Adipocyte (in vitro differentiated cells): ENCODE measurements at regions not wholly inside any gene's neighbourhood (a gene's known extent, or its start where the extent isn't known, plus 50 kb on each side); places are given as distances from the start of the nearest gene placed in this dataset.

ENCODE experiments used
- DNase-seq: peaks from one replicate; pipeline ENCODE4 v3.0.0-alpha.2; 2015; ENCODE audit warnings: low read depth
- H3K27me3 ChIP-seq: replicated peaks from 2 replicates; pipeline ENCODE4 v1.7.0; 2013; ENCODE audit warnings: mild to moderate bottlenecking, low read length, moderate library complexity; ENCODE audit not compliant: control insufficient read depth, insufficient read depth
- H3K36me3 ChIP-seq: 2 replicates; pipeline ENCODE4 v1.7.0; 2013; ENCODE audit warnings: low read length, mild to moderate bottlenecking, moderate library complexity; ENCODE audit not compliant: control insufficient read depth, insufficient read depth, severe bottlenecking
- H3K4me1 ChIP-seq: 2 replicates; pipeline ENCODE4 v1.7.0; 2013; ENCODE audit warnings: mild to moderate bottlenecking, low read length, moderate library complexity; ENCODE audit not compliant: control insufficient read depth, insufficient read depth
- H3K4me3 ChIP-seq: 2 replicates; pipeline ENCODE4 v1.7.0; 2013; ENCODE audit warnings: mild to moderate bottlenecking, low read length, moderate library complexity
- H3K9ac ChIP-seq: 2 replicates; pipeline ENCODE4 v1.7.0; 2013; ENCODE audit warnings: mild to moderate bottlenecking, low read length, moderate library complexity
- H3K9me3 ChIP-seq: 2 replicates; pipeline ENCODE4 v1.7.0; 2013; ENCODE audit warnings: mild to moderate bottlenecking, low read length, moderate library complexity; ENCODE audit not compliant: control insufficient read depth

DNA sequence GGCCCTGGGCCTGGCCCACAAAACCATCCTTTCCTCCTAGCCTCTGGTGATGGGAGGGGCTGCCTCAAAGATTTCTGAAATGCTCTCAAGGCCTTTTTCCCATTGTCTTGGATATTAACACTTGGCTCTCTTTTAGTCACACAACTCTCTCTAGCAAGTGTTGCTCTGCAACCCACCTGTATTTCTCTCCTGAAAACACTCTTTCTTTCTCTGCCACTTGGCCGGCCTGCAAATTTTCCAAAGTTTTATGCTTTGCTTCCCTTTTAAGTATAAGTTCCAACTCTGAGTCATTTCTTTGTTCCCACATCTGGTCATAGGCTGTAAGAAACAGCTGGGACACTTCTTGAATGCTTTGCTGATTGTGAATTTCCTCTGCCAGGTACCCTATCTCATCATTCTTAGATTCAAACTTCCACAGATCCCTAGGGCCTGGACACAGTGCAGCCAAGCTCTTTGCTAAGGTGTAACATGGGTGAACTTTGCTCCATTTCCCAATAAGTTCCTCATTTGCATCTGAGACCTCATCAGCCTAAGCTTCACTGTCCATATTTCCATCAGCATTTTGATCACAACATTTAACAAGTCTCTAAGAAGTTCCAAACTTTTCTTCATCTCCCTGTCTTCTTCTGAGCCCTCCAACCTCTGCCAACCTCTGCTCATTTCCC is 93.8 kb downstream of the TRIM29 start:
- no peak for DNase-seq
- Histone ChIP-seq H3K27me3 (peaks cover 32% of the 10 kb centered on the region), H3K4me1 (no peaks in the 10 kb centered on the region), H3K9ac (no peak overlapping the region), H3K4me3 (no peak overlapping the region), H3K36me3 (no peaks in the 10 kb centered on the region), H3K9me3 (peaks cover 37% of the 10 kb centered on the region)

DNA sequence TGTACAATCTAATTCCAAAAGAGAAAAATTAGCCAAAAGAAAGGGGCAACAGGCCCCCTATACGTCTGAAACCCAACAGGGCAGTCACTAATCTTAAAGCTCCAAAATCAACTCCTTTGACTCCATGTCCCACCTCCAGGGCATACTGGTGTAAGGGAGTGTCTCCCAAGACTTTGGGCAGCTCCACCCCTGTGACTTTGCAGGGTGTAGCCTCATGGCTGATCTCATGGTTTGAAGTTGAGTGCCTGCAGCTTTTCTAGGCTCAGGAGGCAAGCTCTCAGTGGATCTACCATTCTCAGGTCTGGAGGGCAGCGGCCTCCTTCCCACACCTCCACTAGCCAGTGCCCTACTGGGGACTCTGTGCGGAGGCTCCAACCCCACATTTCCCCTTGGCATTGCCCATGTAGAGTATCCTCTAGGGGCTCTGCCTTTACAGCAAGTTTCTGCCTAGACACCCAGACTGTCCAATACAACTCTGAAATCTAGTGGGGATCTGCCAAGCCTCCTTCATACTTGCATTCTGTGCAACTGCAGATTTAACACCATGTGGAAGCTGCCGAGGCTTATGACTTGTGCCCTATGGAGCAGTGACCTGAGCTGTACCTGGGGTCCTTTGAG is 94.5 kb downstream of the TRIM29 start:
- Histone ChIP-seq H3K9ac (no peak overlapping the region), H3K9me3 (peaks cover 37% of the 10 kb centered on the region), H3K36me3 (no peaks in the 10 kb centered on the region), H3K4me3 (no peak overlapping the region), H3K27me3 (peaks cover 37% of the 10 kb centered on the region), H3K4me1 (no peaks in the 10 kb centered on the region)
- DNase-seq = no peak

DNA sequence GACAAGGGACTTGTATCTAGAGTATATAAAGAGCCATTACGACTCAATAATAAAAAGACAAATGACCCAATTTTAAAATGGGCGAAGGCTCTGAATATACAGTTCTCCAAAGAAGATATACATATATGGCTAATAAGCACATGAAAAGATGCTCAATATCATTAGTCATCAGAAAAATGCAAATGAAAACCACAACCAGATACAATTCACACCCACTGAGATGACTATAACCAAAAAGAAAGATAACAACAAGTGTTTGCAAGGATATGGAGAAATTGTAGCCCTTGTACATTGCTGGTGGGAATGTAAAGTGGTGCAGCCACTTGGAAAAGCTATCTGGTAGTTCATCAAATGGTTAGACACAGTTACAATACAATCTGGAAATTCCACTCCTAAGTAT is 96.3 kb downstream of the TRIM29 start:
- no peak overlapping the region for H3K9ac ChIP-seq
- DNase-seq = no peak
- peaks cover 50% of the 10 kb centered on the region for H3K27me3 ChIP-seq
- H3K36me3 ChIP-seq = no peaks in the 10 kb centered on the region
- no peaks in the 10 kb centered on the region for H3K4me1 ChIP-seq
- no peak overlapping the region for H3K4me3 ChIP-seq
- H3K9me3 ChIP-seq = peaks cover 30% of the 10 kb centered on the region

GRCh38 chr11:120040151-120040840 is 97.6 kb downstream of the TRIM29 start:
- Histone ChIP-seq H3K9ac (no peak overlapping the region), H3K27me3 (peaks cover 50% of the 10 kb centered on the region), H3K4me1 (no peaks in the 10 kb centered on the region), H3K36me3 (no peaks in the 10 kb centered on the region), H3K9me3 (peaks cover 30% of the 10 kb centered on the region), H3K4me3 (no peak overlapping the region)
- no peak for DNase-seq

DNA sequence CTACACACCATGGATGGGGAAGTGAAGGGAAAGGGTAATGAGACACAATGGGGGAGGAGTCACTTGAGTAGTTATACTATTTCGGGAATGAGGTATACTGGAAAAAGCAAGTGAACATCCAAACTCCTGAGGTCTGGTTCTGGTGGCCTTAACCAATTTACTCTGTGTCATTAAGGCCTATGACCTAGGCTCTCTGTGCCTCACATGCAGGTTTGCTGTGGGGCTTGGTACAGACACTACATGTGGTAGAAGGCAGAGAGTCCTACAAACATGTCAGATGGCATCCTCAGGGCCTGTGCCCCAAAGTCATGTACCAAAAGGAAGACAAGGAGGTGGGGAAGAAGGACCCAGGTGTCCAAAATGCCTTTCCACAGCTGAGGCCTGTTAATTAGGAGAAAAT is 98.9 kb downstream of the TRIM29 start:
- peaks cover 46% of the 10 kb centered on the region for H3K27me3 ChIP-seq
- H3K4me1 ChIP-seq = no peaks in the 10 kb centered on the region
- peaks cover 28% of the 10 kb centered on the region for H3K9me3 ChIP-seq
- H3K4me3 ChIP-seq = no peak overlapping the region
- H3K36me3 ChIP-seq = no peaks in the 10 kb centered on the region
- DNase-seq = no peak
- H3K9ac ChIP-seq = no peak overlapping the region

DNA sequence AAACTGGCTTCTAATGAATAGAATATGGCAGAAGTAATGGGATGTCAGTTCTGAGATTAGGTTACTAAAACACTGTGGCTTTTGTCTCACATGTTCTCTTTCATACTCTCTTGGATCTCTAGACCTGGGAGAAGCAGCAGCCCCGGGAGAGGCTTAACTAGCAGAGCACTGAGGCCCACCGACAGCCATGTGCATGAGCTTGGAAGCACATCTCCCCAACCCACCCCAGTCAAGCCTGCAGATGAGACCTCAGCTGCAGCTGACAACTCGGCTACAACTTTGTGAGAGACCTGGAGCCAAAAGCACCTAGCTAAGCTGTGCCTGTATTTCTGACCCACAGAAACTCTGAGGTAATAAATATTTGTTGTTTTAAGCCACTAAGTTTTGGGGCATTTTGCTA is 100.8 kb downstream of the TRIM29 start:
- peaks cover 50% of the 10 kb centered on the region for H3K27me3 ChIP-seq

GRCh38 chr11:120035756-120036155 is 102.2 kb downstream of the TRIM29 start:
- no peaks in the 10 kb centered on the region for H3K36me3 ChIP-seq
- no peak overlapping the region for H3K4me3 ChIP-seq
- peaks cover 54% of the 10 kb centered on the region for H3K27me3 ChIP-seq
- DNase-seq = no peak
- H3K9ac ChIP-seq = no peak overlapping the region
- H3K9me3 ChIP-seq = peaks cover 20% of the 10 kb centered on the region
- H3K4me1 ChIP-seq = no peaks in the 10 kb centered on the region

More for the DNA sequence above, 100.8 kb downstream of the TRIM29 start:
- DNase-seq = no peak
- Histone ChIP-seq H3K4me1 (no peaks in the 10 kb centered on the region), H3K36me3 (no peaks in the 10 kb centered on the region), H3K4me3 (no peak overlapping the region), H3K9ac (no peak overlapping the region), H3K9me3 (peaks cover 28% of the 10 kb centered on the region)

DNA sequence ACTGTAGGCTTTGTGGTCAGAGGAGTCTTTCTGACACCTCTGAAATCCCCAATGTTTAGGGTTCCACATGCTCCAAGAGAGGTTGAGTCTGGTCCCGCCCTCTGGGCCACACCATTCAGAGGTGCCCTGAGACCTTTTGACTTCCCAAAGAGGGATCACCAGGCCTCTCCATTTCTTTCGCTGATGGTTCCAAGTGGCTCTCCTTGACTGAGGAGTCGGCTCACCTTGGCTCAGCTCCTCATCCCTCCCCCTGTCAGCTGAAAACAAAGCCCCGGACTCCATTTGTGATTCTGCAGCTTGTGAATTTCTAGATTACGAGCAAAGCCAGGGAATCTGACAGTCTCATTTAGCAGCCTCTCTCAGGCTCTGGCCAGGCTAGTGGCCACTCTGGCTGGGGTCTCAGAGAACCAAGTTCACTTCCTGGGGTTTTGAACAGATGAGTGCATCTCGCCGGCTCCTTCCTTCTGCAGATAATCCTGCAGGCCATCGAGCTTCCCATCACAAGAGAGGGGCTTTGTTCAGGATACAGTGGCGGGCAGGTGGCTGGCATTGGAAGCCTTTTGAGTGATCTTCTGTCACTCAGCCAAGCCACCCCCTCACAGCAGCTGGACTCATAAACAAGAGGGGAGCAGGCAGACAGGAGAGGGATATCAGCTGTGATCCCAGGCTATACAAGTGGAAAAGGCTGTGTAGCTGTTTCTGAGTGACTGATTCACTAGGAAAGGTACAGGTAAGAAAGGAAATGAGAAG is 102.9 kb downstream of the TRIM29 start:
- Histone ChIP-seq H3K27me3 (peaks cover 51% of the 10 kb centered on the region), H3K9ac (no peak overlapping the region), H3K36me3 (no peaks in the 10 kb centered on the region), H3K9me3 (peaks cover 20% of the 10 kb centered on the region), H3K4me1 (no peaks in the 10 kb centered on the region), H3K4me3 (no peak overlapping the region)
- DNase-seq = no peak

DNA sequence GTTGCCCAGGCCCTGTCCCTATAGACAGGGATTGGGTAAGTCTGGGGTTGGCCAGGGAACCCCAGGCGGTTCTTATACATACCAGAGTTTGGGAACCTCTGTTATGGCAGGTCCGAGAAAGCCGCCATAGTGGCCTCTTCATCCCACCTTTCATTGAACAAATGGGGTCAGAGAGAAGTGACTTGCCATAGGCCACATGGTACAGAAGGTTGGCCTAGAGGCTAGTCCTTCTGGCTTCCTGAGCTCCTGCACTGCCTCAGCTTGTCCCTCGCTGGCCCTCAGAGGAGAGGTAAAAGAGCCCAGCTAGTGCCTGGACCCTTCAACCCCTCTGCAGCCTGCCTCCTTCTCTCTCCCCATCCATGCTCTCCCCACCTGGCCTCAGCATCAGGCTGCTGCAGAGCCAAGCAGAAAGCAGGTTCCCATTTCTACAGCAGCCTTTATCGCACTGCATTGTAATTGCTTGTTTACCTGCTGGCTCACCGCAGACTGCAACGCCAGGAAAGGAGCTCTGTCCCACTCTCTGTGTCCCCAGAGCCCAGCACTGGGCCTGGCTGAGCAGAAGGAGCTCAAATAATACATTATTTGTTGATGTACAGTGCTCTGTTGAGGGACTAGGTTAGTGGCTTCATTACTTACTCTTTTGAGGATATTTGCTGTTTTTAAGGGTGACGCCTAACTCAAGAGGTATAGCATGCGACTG is 103.6 kb downstream of the TRIM29 start:
- Histone ChIP-seq H3K4me1 (no peaks in the 10 kb centered on the region), H3K9ac (no peak overlapping the region), H3K36me3 (no peaks in the 10 kb centered on the region), H3K9me3 (peaks cover 20% of the 10 kb centered on the region), H3K4me3 (no peak overlapping the region), H3K27me3 (peaks cover 47% of the 10 kb centered on the region)
- no peak for DNase-seq

- no peaks in the 10 kb centered on the region for H3K36me3 ChIP-seq
- no peak for DNase-seq
- peaks cover 49% of the 10 kb centered on the region for H3K27me3 ChIP-seq
Measured at GRCh38 chr11:120032766-120033390, 105.0 kb downstream of the TRIM29 start.

More at GRCh38 chr11:120032766-120033390, 105.0 kb downstream of the TRIM29 start:
- no peak overlapping the region for H3K4me3 ChIP-seq
- H3K9ac ChIP-seq = no peak overlapping the region
- no peaks in the 10 kb centered on the region for H3K4me1 ChIP-seq
- peaks cover 20% of the 10 kb centered on the region for H3K9me3 ChIP-seq
